Esophagus muscularis mucosa (tissue), 4 donors: ENCODE measurements at regions not wholly inside any gene's neighbourhood (a gene's known extent, or its start where the extent isn't known, plus 50 kb on each side); places are given as distances from the start of the nearest gene placed in this dataset.

Source experiments
- CTCF ChIP-seq, 3 experiments: fragments of 200-600 bp in 2 of 3; fragments of 450-650 bp in 1 of 3; sonication (generic) in 2 of 3; IDR thresholded peaks; one replicate each; pipeline ENCODE4 v1.5.1; 2017 to 2019; ENCODE audit warnings: antibody characterized with exemption in 3 of 3, mild to moderate bottlenecking in 2 of 3, moderate library complexity in 1 of 3
- EP300 ChIP-seq: sonication (generic); formaldehyde crosslinking; IDR thresholded peaks from one replicate; pipeline ENCODE4 v1.6.1; 2017; ENCODE audit warnings: antibody characterized with exemption
- POLR2A ChIP-seq: fragments of 450-650 bp; IDR thresholded peaks from one replicate; pipeline ENCODE4 v1.6.1; 2017; ENCODE audit warnings: antibody characterized with exemption, moderate library complexity, mild to moderate bottlenecking, low read depth
- POLR2AphosphoS5 ChIP-seq, 2 donors: sonication (generic); formaldehyde crosslinking; IDR thresholded peaks; one replicate each; pipeline ENCODE4 v1.6.1; 2017; ENCODE audit warnings: antibody characterized with exemption in 2 of 2

GRCh38 chr3:110670407-110670806, 401.2 kb upstream of the NECTIN3 start:
- TF ChIP-seq CTCF (IDR thresholded peaks at IDR 0.05) (no peak), POLR2AphosphoS5 (IDR thresholded peaks at IDR 0.05) (no peak), POLR2A (no peak), EP300 (no peak)
